ENCODE measurements at regions not wholly inside any gene's neighbourhood (a gene's known extent, or its start where the extent isn't known, plus 50 kb on each side); places are given as distances from the start of the nearest gene placed in this dataset.

DNA sequence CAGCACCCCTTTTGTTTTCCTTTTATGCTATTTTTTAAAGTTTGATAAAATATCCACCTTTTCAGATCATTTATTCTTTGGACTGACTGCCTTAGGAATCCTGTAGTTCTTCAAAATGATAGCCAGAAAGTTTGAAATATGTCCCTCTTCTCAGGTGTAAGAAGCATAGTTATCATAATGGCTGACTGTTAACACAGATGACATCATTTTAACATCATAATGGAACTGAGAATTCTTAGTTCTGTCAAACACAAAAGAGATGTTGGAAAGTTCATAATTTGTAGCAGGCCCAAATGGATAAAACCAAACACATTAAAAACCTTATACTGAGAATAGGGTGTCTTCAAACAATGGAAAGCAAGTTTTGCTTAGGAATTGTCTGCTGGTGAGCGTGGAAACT lies 1254.4 kb downstream of the ADGRL3 start:
- H3K4me1 ChIP-seq (ENCODE audit: low read length), result no peaks in the 10 kb centered on the region
- H3F3A ChIP-seq (ENCODE audit: insufficient read depth, low read length), result no peaks in the 10 kb centered on the region
- H3K4me2 ChIP-seq (ENCODE audit: low read depth, low read length), result no peak overlapping the region
- no peak for DNase-seq
- H3K9me2 ChIP-seq (replicated peaks; ENCODE audit: insufficient read depth, low read length), result no peaks in the 10 kb centered on the region
- TF ChIP-seq, protein P1, sequence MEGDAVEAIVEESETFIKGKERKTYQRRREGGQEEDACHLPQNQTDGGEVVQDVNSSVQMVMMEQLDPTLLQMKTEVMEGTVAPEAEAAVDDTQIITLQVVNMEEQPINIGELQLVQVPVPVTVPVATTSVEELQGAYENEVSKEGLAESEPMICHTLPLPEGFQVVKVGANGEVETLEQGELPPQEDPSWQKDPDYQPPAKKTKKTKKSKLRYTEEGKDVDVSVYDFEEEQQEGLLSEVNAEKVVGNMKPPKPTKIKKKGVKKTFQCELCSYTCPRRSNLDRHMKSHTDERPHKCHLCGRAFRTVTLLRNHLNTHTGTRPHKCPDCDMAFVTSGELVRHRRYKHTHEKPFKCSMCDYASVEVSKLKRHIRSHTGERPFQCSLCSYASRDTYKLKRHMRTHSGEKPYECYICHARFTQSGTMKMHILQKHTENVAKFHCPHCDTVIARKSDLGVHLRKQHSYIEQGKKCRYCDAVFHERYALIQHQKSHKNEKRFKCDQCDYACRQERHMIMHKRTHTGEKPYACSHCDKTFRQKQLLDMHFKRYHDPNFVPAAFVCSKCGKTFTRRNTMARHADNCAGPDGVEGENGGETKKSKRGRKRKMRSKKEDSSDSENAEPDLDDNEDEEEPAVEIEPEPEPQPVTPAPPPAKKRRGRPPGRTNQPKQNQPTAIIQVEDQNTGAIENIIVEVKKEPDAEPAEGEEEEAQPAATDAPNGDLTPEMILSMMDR (IDR thresholded peaks at IDR 0.05; ENCODE audit: low read length), result no peak
- TF ChIP-seq EZH2 (optimal IDR thresholded peaks at IDR 0.05; ENCODE audit: low read depth, low read length) (no peak), EZH2phosphoT487 (IDR thresholded peaks at IDR 0.05; ENCODE audit: low read length) (no peak)
- H3K27ac ChIP-seq (ENCODE audit: low read length), result no peak overlapping the region
- no peaks in the 10 kb centered on the region for H4K20me1 ChIP-seq (ENCODE audit: insufficient read depth, low read length)
- no peak overlapping the region for H2AFZ ChIP-seq (ENCODE audit: low read length)
- H3K36me3 ChIP-seq (replicated peaks; ENCODE audit: insufficient read depth, low read length), result no peaks in the 10 kb centered on the region
- H3K4me3 ChIP-seq (ENCODE audit: low read length), result no peak overlapping the region
- H3K79me2 ChIP-seq (ENCODE audit: low read length), result no peaks in the 10 kb centered on the region
- no peaks in the 10 kb centered on the region for H3K27me3 ChIP-seq (replicated peaks; ENCODE audit: insufficient read depth, low read length)
- H3K9me3 ChIP-seq (replicated peaks; ENCODE audit: insufficient read depth, low read length), result no peaks in the 10 kb centered on the region
- H3K9ac ChIP-seq (ENCODE audit: low read length), result no peak overlapping the region

GRCh38 chr4:62450740-62451139 lies 1250.6 kb downstream of the ADGRL3 start:
- H3K4me3 ChIP-seq (ENCODE audit: low read length), result no peak overlapping the region
- no peaks in the 10 kb centered on the region for H3K36me3 ChIP-seq (replicated peaks; ENCODE audit: insufficient read depth, low read length)
- no peak overlapping the region for H3K9ac ChIP-seq (ENCODE audit: low read length)
- no peak for TF ChIP-seq EZH2phosphoT487 (IDR thresholded peaks at IDR 0.05; ENCODE audit: low read length)
- TF ChIP-seq, protein P1 (IDR thresholded peaks at IDR 0.05; ENCODE audit: low read length), result no peak
- no peak for TF ChIP-seq EZH2 (optimal IDR thresholded peaks at IDR 0.05; ENCODE audit: low read depth, low read length)
- no peaks in the 10 kb centered on the region for H3F3A ChIP-seq (ENCODE audit: insufficient read depth, low read length)
- no peaks in the 10 kb centered on the region for H3K79me2 ChIP-seq (ENCODE audit: low read length)
- H3K4me2 ChIP-seq (ENCODE audit: low read depth, low read length), result no peak overlapping the region
- no peaks in the 10 kb centered on the region for H3K9me2 ChIP-seq (replicated peaks; ENCODE audit: insufficient read depth, low read length)
- no peak overlapping the region for H3K27ac ChIP-seq (ENCODE audit: low read length)
- H3K4me1 ChIP-seq (ENCODE audit: low read length), result no peaks in the 10 kb centered on the region
- no peak for DNase-seq
- no peaks in the 10 kb centered on the region for H4K20me1 ChIP-seq (ENCODE audit: insufficient read depth, low read length)
- H3K9me3 ChIP-seq (replicated peaks; ENCODE audit: insufficient read depth, low read length), result no peaks in the 10 kb centered on the region
- H3K27me3 ChIP-seq (replicated peaks; ENCODE audit: insufficient read depth, low read length), result no peaks in the 10 kb centered on the region
- H2AFZ ChIP-seq (ENCODE audit: low read length), result no peak overlapping the region

DNA sequence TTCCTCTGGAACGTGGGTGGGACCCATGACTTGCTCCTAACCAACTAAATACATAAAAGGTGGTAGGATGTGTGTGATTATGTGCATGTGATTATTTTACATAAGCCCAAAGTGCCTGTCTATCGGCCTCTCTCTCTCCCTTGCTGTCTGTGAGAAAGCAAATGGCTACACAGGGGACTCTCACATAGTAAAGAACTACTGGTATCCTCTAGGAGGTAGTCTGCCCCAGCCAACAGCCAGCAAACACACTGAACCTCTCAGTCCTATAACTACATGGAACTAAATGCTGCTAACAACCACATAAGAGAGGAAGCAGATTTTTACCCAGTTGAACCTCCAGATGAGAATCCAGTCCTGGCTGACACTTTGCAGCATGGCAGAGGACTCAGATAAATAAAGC lies 1249.4 kb downstream of the ADGRL3 start:
- no peak for DNase-seq
- Histone ChIP-seq H3K4me3 (ENCODE audit: low read length) (no peak overlapping the region), H3K9me2 (replicated peaks; ENCODE audit: insufficient read depth, low read length) (no peaks in the 10 kb centered on the region), H3F3A (ENCODE audit: insufficient read depth, low read length) (no peaks in the 10 kb centered on the region), H2AFZ (ENCODE audit: low read length) (no peak overlapping the region), H3K4me2 (ENCODE audit: low read depth, low read length) (no peak overlapping the region), H4K20me1 (ENCODE audit: insufficient read depth, low read length) (no peaks in the 10 kb centered on the region), H3K9me3 (replicated peaks; ENCODE audit: insufficient read depth, low read length) (no peaks in the 10 kb centered on the region), H3K4me1 (ENCODE audit: low read length) (no peaks in the 10 kb centered on the region), H3K9ac (ENCODE audit: low read length) (no peak overlapping the region), H3K27ac (ENCODE audit: low read length) (no peak overlapping the region), H3K27me3 (replicated peaks; ENCODE audit: insufficient read depth, low read length) (no peaks in the 10 kb centered on the region), H3K36me3 (replicated peaks; ENCODE audit: insufficient read depth, low read length) (no peaks in the 10 kb centered on the region), H3K79me2 (ENCODE audit: low read length) (no peaks in the 10 kb centered on the region)
- TF ChIP-seq EZH2 (optimal IDR thresholded peaks at IDR 0.05; ENCODE audit: low read depth, low read length) (no peak), EZH2phosphoT487 (IDR thresholded peaks at IDR 0.05; ENCODE audit: low read length) (no peak)
- TF ChIP-seq, protein P1 (IDR thresholded peaks at IDR 0.05; ENCODE audit: low read length), result no peak
